Loucy (cell line): ENCODE measurements at regions not wholly inside any gene's neighbourhood (a gene's known extent, or its start where the extent isn't known, plus 50 kb on each side); places are given as distances from the start of the nearest gene placed in this dataset.

ENCODE experiments used
- EZH2phosphoT487 ChIP-seq: fragments of 200-600 bp; IDR thresholded peaks from 2 replicates; pipeline ENCODE4 v1.6.1; 2018; ENCODE audit warnings: antibody characterized with exemption, mild to moderate bottlenecking, moderate library complexity, borderline replicate concordance
- TF ChIP-seq, protein P1 (sequence below): fragments of 200-600 bp; sonication (generic); conservative IDR thresholded peaks from 2 replicates; pipeline ENCODE4 v1.5.1; 2014; ENCODE audit warnings: mild to moderate bottlenecking, antibody characterized with exemption, low read length

DNA sequence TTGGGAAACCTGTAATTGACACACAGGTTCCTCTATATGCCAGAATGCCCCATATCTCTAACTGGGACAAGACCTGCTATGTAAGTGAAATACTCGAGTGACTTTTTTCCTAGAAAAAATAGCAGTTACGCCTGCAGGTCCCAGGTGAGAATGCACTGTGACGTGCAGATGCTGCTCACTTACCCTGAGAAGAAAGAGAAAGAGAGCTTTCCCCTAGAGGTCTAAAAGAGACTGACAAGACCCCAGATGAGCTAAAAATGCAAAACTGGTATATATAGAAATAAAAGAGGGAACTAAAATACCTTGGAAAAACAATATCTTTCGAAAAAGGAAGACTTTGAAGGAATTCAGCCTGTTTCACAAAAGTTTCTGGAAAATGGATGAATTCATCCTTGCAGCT, 383.0 kb upstream of the DCC start:
- TF ChIP-seq, protein P1, sequence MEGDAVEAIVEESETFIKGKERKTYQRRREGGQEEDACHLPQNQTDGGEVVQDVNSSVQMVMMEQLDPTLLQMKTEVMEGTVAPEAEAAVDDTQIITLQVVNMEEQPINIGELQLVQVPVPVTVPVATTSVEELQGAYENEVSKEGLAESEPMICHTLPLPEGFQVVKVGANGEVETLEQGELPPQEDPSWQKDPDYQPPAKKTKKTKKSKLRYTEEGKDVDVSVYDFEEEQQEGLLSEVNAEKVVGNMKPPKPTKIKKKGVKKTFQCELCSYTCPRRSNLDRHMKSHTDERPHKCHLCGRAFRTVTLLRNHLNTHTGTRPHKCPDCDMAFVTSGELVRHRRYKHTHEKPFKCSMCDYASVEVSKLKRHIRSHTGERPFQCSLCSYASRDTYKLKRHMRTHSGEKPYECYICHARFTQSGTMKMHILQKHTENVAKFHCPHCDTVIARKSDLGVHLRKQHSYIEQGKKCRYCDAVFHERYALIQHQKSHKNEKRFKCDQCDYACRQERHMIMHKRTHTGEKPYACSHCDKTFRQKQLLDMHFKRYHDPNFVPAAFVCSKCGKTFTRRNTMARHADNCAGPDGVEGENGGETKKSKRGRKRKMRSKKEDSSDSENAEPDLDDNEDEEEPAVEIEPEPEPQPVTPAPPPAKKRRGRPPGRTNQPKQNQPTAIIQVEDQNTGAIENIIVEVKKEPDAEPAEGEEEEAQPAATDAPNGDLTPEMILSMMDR: no peak
- no peak for TF ChIP-seq EZH2phosphoT487
